ENCODE measurements at regions not wholly inside any gene's neighbourhood (a gene's known extent, or its start where the extent isn't known, plus 50 kb on each side); places are given as distances from the start of the nearest gene placed in this dataset.

DNA sequence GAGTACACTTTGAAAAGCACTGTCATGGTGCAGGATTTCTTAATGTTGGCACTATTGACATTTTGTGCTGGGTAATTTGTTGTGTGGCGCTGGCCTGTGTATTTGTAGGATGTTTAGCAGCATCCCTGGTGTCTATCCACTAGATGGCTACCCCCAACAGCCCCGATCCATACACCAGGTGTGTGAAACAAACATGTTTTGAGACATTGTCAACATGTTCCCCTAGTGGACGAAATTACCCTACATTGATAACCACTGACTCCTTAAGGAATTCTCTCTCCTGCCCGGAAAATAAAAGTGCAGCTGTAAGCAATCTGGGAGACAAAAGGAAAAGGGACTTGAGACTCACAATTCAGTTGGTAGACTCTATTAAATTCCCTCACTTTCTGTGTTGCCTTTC lies 52.6 kb upstream of the TMEM200A start:
- SMC1A ChIA-PET (ENCODE audit: uncharacterized antibody, unreplicated experiment) = interaction anchor here (0.8 to 1.8 kb wide), 5 partner anchors 10 to 540 kb away, joined by 3 to 5 read pairs (median 4); no protein-coding TSS in a partner anchor
- 42% methylated on average over 4 of the region's 4 CpGs for WGBS (ENCODE audit: insufficient coverage, insufficient replicate concordance, low lambda C conversion rate, missing lambda C conversion rate)
- Histone ChIP-seq H3K4me2 (ENCODE audit: control insufficient read depth, insufficient read depth) (no peak overlapping the region), H3K79me2 (ENCODE audit: control insufficient read depth, insufficient read depth, low read length) (no peaks in the 10 kb centered on the region), H3K27me3 (replicated peaks in 1 of 2; ENCODE audit: control insufficient read depth in 2 of 2, insufficient read depth in 2 of 2, low read length in 1 of 2) (no peaks in the 10 kb centered on the region), H2AFZ (ENCODE audit: control insufficient read depth, low read depth, low read length) (no peak overlapping the region), H3K36me3 (ENCODE audit: control insufficient read depth in 2 of 2, insufficient read depth in 2 of 2, low read length in 1 of 2) (no peaks in the 10 kb centered on the region), H4K20me1 (ENCODE audit: control insufficient read depth, insufficient read depth) (no peaks in the 10 kb centered on the region), H3K27ac (ENCODE audit: control insufficient read depth, insufficient read depth) (no peak overlapping the region), H3K9ac (ENCODE audit: control insufficient read depth, insufficient read depth, low read length) (no peak overlapping the region), H3K4me3 (no peak overlapping the region), H3K9me3 (replicated peaks; ENCODE audit: control insufficient read depth, insufficient read depth, low read length) (no peaks in the 10 kb centered on the region), H3K4me1 (ENCODE audit: control insufficient read depth, insufficient read depth, low read length) (no peaks in the 10 kb centered on the region; the same call in 1 of the 2 replicates)
- in situ Hi-C loops (cut with MboI) = no loop called here
- ATAC-seq (no peak), DNase-seq (ENCODE audit: low read depth, low spot score) (no peak), FAIRE-seq (no peak)
- BruUV-seq (replicated peaks) = no TSS peak
- POLR2A ChIA-PET = no interaction called here
- CTCF ChIA-PET = interaction anchor here (0.8 to 2.2 kb wide), 6 partner anchors 9 to 804 kb away, joined by 3 to 8 read pairs (median 3); no protein-coding TSS in a partner anchor
- TF ChIP-seq TCF7 (IDR thresholded peaks at IDR 0.05; ENCODE audit: borderline replicate concordance) (no peak), TBL1XR1 (IDR thresholded peaks at IDR 0.05; ENCODE audit: low read depth, low read length) (no peak), CREB1 (IDR thresholded peaks at IDR 0.05; ENCODE audit: low read depth) (no peak), NRF1 (conservative IDR thresholded peaks at IDR 0.05; ENCODE audit: low read depth, low read length) (no peak), CBFB (IDR thresholded peaks at IDR 0.05; ENCODE audit: low read depth) (no peak), IKZF2 (IDR thresholded peaks at IDR 0.05) (no peak), HCFC1 (IDR thresholded peaks at IDR 0.05; ENCODE audit: low read length) (no peak), CBX5 (IDR thresholded peaks at IDR 0.05; ENCODE audit: low read depth) (no peak), SIN3A (IDR thresholded peaks at IDR 0.05; ENCODE audit: low read depth, low read length) (no peak), ETV6 (conservative IDR thresholded peaks at IDR 0.05 in 1 of 2, IDR thresholded peaks at IDR 0.05 in 1 of 2; ENCODE audit: borderline replicate concordance in 1 of 2, low read depth in 1 of 2) (no peak)
- TF ChIP-seq, protein P1, sequence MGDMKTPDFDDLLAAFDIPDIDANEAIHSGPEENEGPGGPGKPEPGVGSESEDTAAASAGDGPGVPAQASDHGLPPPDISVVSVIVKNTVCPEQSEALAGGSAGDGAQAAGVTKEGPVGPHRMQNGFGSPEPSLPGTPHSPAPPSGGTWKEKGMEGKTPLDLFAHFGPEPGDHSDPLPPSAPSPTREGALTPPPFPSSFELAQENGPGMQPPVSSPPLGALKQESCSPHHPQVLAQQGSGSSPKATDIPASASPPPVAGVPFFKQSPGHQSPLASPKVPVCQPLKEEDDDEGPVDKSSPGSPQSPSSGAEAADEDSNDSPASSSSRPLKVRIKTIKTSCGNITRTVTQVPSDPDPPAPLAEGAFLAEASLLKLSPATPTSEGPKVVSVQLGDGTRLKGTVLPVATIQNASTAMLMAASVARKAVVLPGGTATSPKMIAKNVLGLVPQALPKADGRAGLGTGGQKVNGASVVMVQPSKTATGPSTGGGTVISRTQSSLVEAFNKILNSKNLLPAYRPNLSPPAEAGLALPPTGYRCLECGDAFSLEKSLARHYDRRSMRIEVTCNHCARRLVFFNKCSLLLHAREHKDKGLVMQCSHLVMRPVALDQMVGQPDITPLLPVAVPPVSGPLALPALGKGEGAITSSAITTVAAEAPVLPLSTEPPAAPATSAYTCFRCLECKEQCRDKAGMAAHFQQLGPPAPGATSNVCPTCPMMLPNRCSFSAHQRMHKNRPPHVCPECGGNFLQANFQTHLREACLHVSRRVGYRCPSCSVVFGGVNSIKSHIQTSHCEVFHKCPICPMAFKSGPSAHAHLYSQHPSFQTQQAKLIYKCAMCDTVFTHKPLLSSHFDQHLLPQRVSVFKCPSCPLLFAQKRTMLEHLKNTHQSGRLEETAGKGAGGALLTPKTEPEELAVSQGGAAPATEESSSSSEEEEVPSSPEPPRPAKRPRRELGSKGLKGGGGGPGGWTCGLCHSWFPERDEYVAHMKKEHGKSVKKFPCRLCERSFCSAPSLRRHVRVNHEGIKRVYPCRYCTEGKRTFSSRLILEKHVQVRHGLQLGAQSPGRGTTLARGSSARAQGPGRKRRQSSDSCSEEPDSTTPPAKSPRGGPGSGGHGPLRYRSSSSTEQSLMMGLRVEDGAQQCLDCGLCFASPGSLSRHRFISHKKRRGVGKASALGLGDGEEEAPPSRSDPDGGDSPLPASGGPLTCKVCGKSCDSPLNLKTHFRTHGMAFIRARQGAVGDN (IDR thresholded peaks at IDR 0.05) = no peak
- TF ChIP-seq, protein P2, sequence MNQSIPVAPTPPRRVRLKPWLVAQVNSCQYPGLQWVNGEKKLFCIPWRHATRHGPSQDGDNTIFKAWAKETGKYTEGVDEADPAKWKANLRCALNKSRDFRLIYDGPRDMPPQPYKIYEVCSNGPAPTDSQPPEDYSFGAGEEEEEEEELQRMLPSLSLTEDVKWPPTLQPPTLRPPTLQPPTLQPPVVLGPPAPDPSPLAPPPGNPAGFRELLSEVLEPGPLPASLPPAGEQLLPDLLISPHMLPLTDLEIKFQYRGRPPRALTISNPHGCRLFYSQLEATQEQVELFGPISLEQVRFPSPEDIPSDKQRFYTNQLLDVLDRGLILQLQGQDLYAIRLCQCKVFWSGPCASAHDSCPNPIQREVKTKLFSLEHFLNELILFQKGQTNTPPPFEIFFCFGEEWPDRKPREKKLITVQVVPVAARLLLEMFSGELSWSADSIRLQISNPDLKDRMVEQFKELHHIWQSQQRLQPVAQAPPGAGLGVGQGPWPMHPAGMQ (IDR thresholded peaks at IDR 0.05; ENCODE audit: borderline replicate concordance) = no peak
- TF ChIP-seq, protein P3, sequence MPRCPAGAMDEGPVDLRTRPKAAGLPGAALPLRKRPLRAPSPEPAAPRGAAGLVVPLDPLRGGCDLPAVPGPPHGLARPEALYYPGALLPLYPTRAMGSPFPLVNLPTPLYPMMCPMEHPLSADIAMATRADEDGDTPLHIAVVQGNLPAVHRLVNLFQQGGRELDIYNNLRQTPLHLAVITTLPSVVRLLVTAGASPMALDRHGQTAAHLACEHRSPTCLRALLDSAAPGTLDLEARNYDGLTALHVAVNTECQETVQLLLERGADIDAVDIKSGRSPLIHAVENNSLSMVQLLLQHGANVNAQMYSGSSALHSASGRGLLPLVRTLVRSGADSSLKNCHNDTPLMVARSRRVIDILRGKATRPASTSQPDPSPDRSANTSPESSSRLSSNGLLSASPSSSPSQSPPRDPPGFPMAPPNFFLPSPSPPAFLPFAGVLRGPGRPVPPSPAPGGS (IDR thresholded peaks at IDR 0.05; ENCODE audit: borderline replicate concordance, insufficient read depth, low read depth, low read length, poor library complexity, severe bottlenecking) = no peak
- RAD21 ChIA-PET (ENCODE audit: unreplicated experiment) = interaction anchor here (0.8 to 6.1 kb wide), 4 partner anchors 9 to 385 kb away, joined by 3 to 29 read pairs (median 3); no protein-coding TSS in a partner anchor
- intact Hi-C loops (cut with micrococcal nuclease; ENCODE audit: unreplicated experiment) = no loop called here
